Effector memory CD4-positive, alpha-beta T cell (primary cell): ENCODE measurements at regions not wholly inside any gene's neighbourhood (a gene's known extent, or its start where the extent isn't known, plus 50 kb on each side); places are given as distances from the start of the nearest gene placed in this dataset.
"Not testable (repeated sequence)": the region's sequence is repeated elsewhere in the genome, so short reads cannot be mapped to it uniquely, and the experiment has no call there.

Experiments
- DNase-seq, 3 donors: peaks; one replicate each; pipeline ENCODE4 v3.0.0-alpha.2; 2020
- H3K27ac ChIP-seq: 2 replicates; pipeline ENCODE4 v1.7.0; 2013; ENCODE audit warnings: mild to moderate bottlenecking, low read length, moderate library complexity; ENCODE audit not compliant: insufficient read depth, poor library complexity, severe bottlenecking
- H3K27me3 ChIP-seq: replicated peaks from 2 replicates; pipeline ENCODE4 v1.7.0; 2013; ENCODE audit warnings: mild to moderate bottlenecking, low read length; ENCODE audit not compliant: insufficient read depth, control insufficient read depth, poor library complexity, severe bottlenecking
- H3K36me3 ChIP-seq: 2 replicates; pipeline ENCODE4 v1.7.0; 2013; ENCODE audit warnings: mild to moderate bottlenecking, low read length, moderate library complexity; ENCODE audit not compliant: control insufficient read depth, insufficient read depth
- H3K4me1 ChIP-seq: 2 replicates; pipeline ENCODE4 v1.7.0; 2013; ENCODE audit warnings: low read length, mild to moderate bottlenecking; ENCODE audit not compliant: control insufficient read depth, insufficient read depth, poor library complexity, severe bottlenecking
- H3K4me3 ChIP-seq: 2 replicates; pipeline ENCODE4 v1.7.0; 2013; ENCODE audit warnings: low read length, low read depth, mild to moderate bottlenecking; ENCODE audit not compliant: insufficient read depth, poor library complexity, severe bottlenecking
- H3K9me3 ChIP-seq: 2 replicates; pipeline ENCODE4 v1.7.0; 2013; ENCODE audit warnings: mild to moderate bottlenecking, low read length, moderate library complexity; ENCODE audit not compliant: control insufficient read depth

DNA sequence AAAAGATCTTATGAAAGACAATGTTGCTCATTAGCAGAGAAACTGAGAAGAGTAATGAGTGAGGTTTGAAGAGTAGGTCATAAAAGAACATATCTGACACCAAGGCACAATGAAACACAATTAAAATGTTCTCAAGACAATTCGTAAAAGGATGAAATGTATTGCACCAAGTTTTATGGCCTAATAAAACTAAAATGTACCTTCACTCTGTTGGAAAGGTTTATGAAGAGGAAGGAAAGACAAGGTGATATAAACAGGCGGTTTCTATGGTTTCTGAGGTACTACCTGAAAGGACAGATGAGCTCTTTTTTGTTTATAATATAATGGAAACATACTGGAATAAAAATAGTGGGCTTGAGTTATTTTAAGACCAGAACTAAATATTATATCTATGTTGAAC is 821.3 kb downstream of the TAF11L14 start:
- Histone ChIP-seq H3K36me3 (no peaks in the 10 kb centered on the region), H3K27ac (no peak overlapping the region), H3K27me3 (no peaks in the 10 kb centered on the region), H3K4me1 (no peaks in the 10 kb centered on the region), H3K4me3 (no peak overlapping the region), H3K9me3 (no peaks in the 10 kb centered on the region)
- no peak for DNase-seq

DNA sequence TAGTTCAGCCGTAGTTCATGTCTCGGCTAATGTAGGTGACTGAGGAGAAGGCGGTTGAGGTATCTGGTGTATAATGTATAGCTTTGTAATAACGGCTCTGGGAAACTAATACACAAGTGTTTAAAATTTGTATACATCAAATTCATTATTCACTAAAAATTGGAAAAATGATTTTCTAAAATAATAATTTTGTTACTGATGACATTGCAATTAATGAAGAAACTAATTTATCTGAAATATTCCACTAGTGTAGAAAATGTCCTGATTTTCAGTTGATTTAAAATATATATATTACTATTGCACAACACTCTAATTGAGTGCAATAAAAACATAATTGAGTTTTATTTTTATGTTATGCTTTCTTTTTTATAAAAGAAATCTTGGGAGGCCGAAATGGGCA is 823.0 kb downstream of the TAF11L14 start:
- no peak for DNase-seq

DNA sequence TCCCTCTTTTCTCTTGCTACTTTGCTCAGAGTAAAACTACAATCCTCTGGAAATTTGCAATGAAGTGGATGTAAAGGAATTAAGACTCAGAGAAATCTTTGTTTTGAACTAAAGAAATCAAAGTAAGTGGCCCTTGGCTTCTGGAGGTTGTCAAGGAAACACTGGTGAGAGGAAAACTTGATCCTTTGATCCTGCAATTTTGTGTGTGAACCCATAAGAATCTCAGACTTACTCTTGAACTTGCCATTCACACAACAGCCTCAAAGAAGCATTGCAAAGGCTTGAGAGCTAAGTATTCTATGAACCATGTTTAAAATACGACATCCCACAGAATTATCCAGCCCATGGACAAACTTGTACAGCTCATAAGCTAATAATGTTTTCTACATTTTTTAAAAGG is 827.5 kb downstream of the TAF11L14 start:
- Histone ChIP-seq H3K9me3 (no peaks in the 10 kb centered on the region), H3K36me3 (no peaks in the 10 kb centered on the region), H3K4me3 (no peak overlapping the region), H3K27ac (no peak overlapping the region), H3K27me3 (no peaks in the 10 kb centered on the region), H3K4me1 (no peaks in the 10 kb centered on the region)
- DNase-seq, result no peak

More for the DNA sequence above, 823.0 kb downstream of the TAF11L14 start:
- no peak overlapping the region for H3K4me3 ChIP-seq
- H3K4me1 ChIP-seq, result no peaks in the 10 kb centered on the region
- no peaks in the 10 kb centered on the region for H3K36me3 ChIP-seq
- H3K27ac ChIP-seq, result no peak overlapping the region
- no peaks in the 10 kb centered on the region for H3K27me3 ChIP-seq
- H3K9me3 ChIP-seq, result no peaks in the 10 kb centered on the region

DNA sequence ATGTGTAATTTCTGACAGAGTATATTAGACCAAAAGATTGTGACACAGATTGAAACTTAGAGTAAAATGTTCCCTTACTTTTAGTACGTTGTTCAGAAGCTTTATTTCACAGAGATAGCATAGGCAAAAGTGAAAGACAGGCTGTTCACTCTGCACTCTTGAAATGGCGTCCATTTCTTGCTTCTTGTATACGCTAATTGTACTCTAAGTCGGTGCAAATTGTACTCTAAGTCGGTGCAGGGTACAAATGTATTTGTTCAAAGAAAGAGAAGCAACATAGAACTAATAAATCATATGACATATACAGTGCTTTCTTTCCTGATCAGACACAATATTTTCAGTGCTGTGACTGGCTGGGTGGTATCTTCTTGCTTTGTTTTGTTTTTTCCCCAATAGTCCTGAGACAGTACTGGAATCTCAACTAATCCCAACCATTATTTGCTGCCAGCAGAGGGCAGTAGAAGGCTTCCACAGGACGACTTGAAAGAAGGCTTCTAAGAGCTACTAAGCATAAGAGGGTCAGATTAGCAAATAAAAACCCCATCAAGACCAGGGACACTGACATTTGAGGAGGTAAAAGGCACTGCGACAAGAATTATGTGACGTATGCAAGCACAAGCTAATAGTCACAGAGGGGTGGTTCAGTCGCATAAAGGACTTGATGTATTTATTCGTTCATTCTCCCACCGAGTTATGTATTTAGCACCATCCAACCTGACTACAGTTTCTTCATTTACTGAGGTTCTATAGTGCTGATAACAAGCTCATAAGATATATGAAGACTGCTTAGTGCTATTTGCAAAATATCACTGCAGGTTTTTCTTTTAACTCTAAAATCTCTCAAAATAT is 831.8 kb downstream of the TAF11L14 start:
- Histone ChIP-seq H3K27ac (no peak overlapping the region), H3K27me3 (no peaks in the 10 kb centered on the region), H3K4me3 (no peak overlapping the region), H3K9me3 (no peaks in the 10 kb centered on the region), H3K36me3 (no peaks in the 10 kb centered on the region), H3K4me1 (no peaks in the 10 kb centered on the region)
- DNase-seq, result peak in 1 of 3 donors; percentile 6

DNA sequence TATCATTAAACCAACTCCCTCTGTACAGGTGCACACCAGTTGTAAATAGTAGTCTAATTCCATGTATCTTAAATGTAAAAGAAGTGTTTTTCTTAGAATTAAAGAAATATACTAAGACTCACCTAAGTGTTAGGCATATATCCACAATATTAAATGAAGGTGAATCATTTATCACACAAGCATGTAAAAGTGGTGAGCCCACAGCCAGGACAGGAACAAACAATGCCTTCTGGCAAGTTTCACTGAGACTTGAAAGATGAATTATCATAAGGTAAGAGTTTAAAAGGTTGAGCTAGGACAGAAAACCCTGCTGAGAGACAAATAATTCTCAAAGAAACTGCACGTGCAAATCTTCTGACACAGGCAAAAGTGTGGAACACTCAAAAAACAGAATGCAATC is 832.5 kb downstream of the TAF11L14 start:
- no peaks in the 10 kb centered on the region for H3K36me3 ChIP-seq
- no peaks in the 10 kb centered on the region for H3K9me3 ChIP-seq
- H3K4me1 ChIP-seq, result no peaks in the 10 kb centered on the region
- H3K27me3 ChIP-seq, result no peaks in the 10 kb centered on the region
- no peak overlapping the region for H3K27ac ChIP-seq
- no peak overlapping the region for H3K4me3 ChIP-seq
- no peak for DNase-seq

DNA sequence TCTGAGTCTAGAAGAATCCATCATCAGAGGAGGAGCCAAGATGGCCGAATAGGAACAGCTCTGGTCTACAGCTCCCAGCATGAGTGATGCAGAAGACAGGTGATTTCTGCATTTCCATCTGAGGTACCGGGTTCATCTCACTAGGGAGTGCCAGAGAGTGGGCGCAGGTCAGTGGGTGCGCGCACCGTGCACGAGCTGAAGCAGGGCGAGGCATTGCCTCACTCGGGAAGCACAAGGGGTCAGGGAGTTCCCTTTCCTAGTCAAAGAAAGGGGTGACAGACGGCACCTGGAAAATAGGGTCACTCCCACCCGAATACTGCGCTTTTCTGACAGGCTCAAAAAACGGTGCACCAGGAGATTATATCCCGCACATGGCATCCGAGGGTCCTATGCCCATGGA is 837.5 kb downstream of the TAF11L14 start:
- H3K4me3 ChIP-seq, H3K4me1 ChIP-seq, DNase-seq, H3K27ac ChIP-seq, H3K36me3 ChIP-seq, H3K27me3 ChIP-seq, H3K9me3 ChIP-seq: not testable (repeated sequence)

DNA sequence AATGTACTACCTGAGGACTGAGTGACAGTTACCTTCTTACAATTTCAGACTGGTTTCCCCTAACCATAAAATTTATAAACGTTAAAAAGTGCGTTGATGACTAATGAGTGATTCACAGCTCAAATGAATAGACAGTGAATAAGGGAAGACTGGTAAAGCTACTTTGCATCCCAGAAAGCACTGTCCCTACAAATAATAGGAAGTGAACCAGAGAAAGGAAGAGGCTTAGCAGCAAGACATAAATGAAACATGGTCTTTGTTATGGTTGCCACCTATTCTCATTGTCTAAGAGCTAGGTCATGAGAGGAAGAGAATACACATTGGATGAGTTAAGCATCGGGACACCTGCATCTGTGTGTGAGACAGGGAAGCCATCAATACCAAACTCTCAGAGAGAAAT is 849.2 kb downstream of the TAF11L14 start:
- Histone ChIP-seq H3K36me3 (no peaks in the 10 kb centered on the region), H3K27me3 (no peaks in the 10 kb centered on the region), H3K27ac (no peak overlapping the region), H3K9me3 (no peaks in the 10 kb centered on the region), H3K4me1 (no peaks in the 10 kb centered on the region), H3K4me3 (no peak overlapping the region)
- no peak for DNase-seq

DNA sequence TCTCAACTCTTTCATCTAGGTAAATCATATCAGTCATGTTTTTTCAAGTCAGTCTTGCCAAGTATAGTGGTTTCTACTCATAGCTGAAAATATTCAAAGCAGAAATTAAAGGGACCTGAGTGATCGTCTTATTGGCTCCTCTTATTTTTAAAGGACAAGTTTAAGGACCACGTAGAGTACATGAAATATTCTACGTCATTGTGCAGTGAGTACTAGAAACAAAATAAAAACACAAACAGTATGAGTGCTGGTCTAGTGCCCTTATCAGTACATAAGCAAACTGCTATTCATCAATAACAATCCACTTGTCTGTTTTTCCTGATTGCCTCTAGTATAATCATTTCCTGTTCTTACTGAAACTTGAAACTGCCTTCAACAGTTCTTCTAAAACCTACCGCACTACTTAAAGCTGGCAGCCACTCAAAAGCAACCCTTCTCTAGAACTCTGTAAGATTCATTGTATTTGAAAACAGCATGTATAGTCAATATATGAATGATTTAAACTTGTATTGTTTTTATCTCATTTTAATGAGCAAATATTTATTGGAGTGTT is 853.7 kb downstream of the TAF11L14 start:
- Histone ChIP-seq H3K27me3 (no peaks in the 10 kb centered on the region), H3K9me3 (no peaks in the 10 kb centered on the region), H3K27ac (no peak overlapping the region), H3K36me3 (no peaks in the 10 kb centered on the region), H3K4me3 (no peak overlapping the region), H3K4me1 (no peaks in the 10 kb centered on the region)
- no peak for DNase-seq

DNA sequence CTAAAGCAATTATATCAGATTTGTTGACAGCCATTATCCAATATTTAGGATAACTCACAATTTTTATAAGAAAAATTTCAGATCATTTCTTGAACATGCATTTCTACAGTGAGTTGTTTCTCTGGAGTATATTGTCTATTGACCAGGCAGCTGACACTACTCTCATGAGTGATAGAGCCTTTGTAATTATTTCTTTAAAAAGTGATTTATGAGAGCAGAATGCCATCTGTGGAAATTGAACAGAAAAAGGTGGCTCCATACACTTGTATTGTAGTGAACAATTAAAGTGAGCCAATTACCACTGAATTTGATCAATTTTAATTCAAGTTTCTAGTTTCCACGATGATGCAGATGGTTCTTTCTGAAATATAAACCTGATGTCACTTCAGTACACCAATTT is 855.4 kb downstream of the TAF11L14 start:
- no peaks in the 10 kb centered on the region for H3K36me3 ChIP-seq
- no peak for DNase-seq
- no peaks in the 10 kb centered on the region for H3K27me3 ChIP-seq
- no peaks in the 10 kb centered on the region for H3K9me3 ChIP-seq
- no peak overlapping the region for H3K4me3 ChIP-seq
- H3K4me1 ChIP-seq, result no peaks in the 10 kb centered on the region
- no peak overlapping the region for H3K27ac ChIP-seq

DNA sequence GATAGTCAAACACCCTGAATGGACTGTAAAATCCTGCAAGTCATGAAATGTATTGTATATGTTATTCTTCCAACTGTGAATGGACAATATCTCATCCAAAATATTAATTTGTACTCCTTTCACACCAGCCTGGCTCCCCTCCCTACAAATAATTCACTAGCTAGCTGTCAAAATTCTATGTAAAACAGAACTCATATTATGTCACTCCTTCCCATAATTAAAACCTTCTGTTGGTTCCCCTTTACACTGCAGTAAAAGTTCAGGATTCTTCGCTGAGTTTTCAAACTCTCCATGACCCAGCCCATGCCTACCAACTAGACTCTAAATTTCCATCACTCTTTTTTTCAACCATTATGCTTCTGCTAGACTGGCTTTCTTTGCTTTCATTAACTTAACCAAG is 857.1 kb downstream of the TAF11L14 start:
- Histone ChIP-seq H3K4me1 (no peaks in the 10 kb centered on the region), H3K9me3 (no peaks in the 10 kb centered on the region), H3K27me3 (no peaks in the 10 kb centered on the region), H3K4me3 (no peak overlapping the region), H3K27ac (no peak overlapping the region), H3K36me3 (no peaks in the 10 kb centered on the region)
- DNase-seq, result no peak
